ENCODE measurements at regions not wholly inside any gene's neighbourhood (a gene's known extent, or its start where the extent isn't known, plus 50 kb on each side); places are given as distances from the start of the nearest gene placed in this dataset.

DNA sequence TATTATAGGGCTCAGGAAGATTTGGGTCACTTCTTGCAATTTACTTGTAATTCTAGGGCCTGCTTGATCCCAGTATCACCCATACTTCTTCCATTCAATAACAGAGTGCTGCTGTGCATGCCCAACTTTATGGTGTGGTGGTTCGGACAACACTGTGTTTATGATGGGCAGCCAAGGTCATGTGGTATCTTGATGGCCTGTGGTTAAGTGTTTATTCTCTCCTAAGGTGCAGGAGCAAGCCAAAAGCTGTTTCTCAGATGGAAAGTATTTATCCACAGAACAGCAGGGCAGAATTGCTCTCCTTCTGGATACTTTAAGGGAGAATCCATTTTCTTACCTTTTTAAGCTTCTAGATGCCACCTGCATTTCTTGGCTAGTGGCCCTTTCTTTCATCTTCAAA, 433.8 kb downstream of the SH2D4B start:
- TF ChIP-seq, protein P1, sequence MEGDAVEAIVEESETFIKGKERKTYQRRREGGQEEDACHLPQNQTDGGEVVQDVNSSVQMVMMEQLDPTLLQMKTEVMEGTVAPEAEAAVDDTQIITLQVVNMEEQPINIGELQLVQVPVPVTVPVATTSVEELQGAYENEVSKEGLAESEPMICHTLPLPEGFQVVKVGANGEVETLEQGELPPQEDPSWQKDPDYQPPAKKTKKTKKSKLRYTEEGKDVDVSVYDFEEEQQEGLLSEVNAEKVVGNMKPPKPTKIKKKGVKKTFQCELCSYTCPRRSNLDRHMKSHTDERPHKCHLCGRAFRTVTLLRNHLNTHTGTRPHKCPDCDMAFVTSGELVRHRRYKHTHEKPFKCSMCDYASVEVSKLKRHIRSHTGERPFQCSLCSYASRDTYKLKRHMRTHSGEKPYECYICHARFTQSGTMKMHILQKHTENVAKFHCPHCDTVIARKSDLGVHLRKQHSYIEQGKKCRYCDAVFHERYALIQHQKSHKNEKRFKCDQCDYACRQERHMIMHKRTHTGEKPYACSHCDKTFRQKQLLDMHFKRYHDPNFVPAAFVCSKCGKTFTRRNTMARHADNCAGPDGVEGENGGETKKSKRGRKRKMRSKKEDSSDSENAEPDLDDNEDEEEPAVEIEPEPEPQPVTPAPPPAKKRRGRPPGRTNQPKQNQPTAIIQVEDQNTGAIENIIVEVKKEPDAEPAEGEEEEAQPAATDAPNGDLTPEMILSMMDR (conservative IDR thresholded peaks at IDR 0.05; ENCODE audit: low read depth, low read length), result no peak
- no peak for TF ChIP-seq EZH2 (IDR thresholded peaks at IDR 0.05; ENCODE audit: borderline replicate concordance, low read depth, low read length, poor library complexity, severe bottlenecking)

All from A673 (cell line).